Middle frontal gyrus (tissue), 1 donor: ENCODE measurements at regions not wholly inside any gene's neighbourhood (a gene's known extent, or its start where the extent isn't known, plus 50 kb on each side); places are given as distances from the start of the nearest gene placed in this dataset.
"Not testable (repeated sequence)": the region's sequence is repeated elsewhere in the genome, so short reads cannot be mapped to it uniquely, and the experiment has no call there.

ENCODE experiments used
- DNase-seq: peaks from one replicate; pipeline ENCODE4 v3.0.0-alpha.2; 2015; ENCODE audit warnings: low spot score; ENCODE audit errors: extremely low spot score

- DNase-seq = no peak
Observed at GRCh38 chr2:150371044-150371818, 116.2 kb downstream of the RND3 start.

DNA sequence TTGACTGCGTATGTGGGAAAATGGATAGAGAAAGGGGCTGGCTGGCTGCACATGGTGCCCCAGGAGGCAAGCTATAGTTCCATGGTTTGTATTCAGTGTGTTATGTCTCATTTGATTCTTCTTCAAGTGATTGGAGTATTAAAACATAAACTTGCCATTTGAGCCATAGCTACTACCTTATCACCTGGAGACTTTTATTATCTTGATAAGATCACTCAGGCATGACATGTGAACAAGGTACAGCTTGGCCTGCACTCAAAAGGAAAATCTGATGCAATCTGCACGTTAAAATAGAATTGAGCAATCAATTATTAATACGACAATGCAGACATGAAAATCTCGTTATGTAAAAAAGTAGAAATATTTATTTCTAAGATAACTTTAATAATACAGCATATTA lies 116.9 kb downstream of the RND3 start:
- DNase-seq = no peak

GRCh38 chr2:150369862-150370261 lies 117.6 kb downstream of the RND3 start:
- no peak for DNase-seq

GRCh38 chr2:150358468-150358807 lies 129.0 kb downstream of the RND3 start:
- DNase-seq = no peak

GRCh38 chr2:150357770-150358467 lies 129.5 kb downstream of the RND3 start:
- DNase-seq = no peak

DNA sequence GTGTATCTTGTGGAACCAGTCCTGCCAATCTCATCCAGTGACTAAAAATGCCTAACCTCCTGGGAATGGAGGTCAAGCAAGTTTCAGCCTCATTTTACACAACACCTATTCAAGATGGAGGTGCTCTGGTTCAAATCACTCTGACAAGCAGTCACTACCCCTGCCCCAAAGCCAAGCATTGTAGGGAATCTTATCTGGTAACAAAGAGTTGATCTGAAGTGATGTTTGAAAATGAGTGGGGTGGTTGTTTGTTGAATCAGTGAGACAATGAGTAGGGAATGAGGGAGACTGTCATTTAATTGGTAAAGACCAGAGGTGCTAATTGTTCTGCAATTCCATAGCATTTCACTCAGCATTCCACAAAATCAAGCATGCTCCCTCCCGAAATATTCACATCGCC lies 132.0 kb downstream of the RND3 start:
- no peak for DNase-seq

- no peak for DNase-seq
Observed at GRCh38 chr2:150353376-150353775, 134.1 kb downstream of the RND3 start.

DNA sequence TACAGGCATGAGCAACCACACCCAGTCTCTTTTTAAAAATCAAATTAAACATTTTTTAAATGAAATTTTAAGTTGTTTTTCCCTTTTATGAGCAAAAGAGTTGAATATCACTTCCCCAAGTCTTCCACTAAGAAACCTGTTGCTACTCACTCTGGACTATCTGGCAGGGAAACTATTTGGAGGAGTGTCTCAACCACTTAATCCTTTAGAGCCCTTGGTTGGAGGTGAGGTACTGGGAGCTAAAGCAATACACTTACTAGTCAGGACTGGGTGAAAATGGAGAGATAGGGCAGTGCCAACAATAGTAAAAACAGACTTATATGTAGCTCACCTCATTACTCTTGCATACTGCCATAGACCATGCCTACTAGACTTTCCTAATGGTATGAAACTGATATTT lies 135.5 kb downstream of the RND3 start:
- DNase-seq = no peak

- DNase-seq = no peak
Observed at GRCh38 chr2:150350500-150350899, 137.0 kb downstream of the RND3 start.

- no peak for DNase-seq
Observed at GRCh38 chr2:150346806-150347205, 140.7 kb downstream of the RND3 start.

GRCh38 chr2:150341982-150342680 lies 145.3 kb downstream of the RND3 start:
- DNase-seq = no peak

- DNase-seq = peak; percentile 34
Observed at GRCh38 chr2:150339951-150340350, 147.5 kb downstream of the RND3 start.

GRCh38 chr2:150339282-150339681 lies 148.2 kb downstream of the RND3 start:
- DNase-seq = no peak

DNA sequence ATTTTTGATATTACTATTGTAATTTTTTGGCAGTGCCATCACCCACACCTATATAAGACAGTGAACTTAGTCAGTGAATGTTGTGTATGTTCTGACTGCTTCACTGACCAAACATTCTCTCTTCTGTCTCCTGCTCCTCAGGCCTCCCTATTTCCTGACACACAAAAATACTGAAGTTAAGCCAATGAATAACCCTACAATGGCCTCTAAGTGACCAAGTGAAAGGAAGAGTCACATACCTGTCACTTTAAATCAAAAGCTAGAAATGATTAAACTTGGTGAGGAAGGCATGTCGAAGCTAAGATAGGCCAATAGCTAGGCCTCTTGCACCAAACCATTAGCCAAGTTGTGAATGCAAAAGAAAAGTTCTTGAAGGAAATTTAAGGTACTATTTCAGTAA lies 151.9 kb downstream of the RND3 start:
- DNase-seq = no peak

- DNase-seq = no peak
Observed at GRCh38 chr2:150332383-150332782, 155.1 kb downstream of the RND3 start.

DNA sequence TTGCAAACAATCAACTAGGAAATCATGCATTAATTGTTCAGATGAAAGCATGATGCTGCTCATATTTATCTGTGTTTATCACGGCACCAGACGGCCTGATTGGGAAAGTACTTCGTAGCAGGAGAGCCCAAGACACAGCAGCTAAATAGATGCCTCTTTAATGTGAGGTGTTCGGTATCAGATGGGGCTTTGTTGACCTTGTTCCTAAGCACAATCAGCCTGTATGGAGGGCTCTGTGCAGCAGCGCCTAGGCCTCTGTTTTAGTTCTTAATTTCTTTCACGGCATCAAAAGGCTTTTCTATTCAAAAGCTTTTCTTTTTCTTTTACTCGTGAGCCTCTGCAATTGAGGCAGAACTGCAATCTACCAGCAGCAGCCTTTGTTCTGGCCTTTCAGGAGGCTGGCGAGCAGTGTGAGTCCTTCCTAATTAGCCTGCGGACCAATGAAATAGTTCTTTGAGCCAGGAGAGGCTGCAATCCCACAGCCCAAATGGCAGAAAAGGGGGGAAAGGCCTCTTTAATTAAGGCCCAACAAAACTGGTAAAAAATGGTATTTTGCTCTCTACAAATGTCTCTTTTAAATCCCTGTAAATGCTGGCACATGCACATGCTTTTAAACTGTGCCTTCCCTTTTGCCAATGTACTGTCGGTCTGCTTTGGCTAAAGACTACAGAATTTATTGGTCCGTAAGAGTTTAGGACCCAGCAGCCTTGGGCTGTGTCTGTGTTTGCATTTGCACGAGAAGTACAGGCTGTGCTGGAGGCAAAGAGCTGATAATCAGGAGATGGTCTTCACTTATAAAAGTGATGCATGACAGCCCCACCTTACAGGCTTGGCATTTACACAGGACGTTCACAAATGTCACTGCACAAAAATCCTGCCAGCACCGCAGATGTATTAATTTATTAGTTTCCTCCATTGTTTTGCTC lies 159.6 kb downstream of the RND3 start:
- no peak for DNase-seq

DNA sequence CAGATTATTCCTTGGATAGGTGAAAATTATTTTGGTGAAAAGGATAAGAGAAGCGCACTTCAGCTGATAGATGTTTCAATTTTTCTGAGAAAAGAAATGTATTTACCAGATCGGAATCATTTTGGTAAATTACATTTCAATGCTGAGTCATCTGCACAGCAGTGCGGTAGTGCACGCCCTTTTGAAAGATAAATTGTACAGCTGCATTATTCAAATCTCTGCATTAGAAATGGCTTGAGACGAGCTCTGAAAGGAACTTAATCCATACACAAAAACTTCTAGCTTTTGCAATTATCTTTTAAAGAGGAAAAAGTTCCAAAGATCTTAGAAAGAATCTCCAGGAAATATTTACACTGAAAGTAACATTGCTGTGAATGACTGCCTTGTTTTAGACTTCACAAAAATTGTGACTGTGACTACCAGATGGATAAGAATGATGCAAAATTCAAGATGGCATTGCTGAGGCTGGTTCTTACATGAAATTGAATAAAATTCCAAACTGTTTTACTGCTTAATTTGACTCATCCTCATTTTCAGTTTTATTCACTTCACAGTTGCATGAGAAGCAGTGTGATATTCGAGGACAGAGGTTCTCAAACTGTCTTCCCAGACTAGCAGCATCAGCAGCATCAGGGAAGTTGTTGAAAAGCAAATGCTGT lies 161.7 kb downstream of the RND3 start:
- DNase-seq = no peak

DNA sequence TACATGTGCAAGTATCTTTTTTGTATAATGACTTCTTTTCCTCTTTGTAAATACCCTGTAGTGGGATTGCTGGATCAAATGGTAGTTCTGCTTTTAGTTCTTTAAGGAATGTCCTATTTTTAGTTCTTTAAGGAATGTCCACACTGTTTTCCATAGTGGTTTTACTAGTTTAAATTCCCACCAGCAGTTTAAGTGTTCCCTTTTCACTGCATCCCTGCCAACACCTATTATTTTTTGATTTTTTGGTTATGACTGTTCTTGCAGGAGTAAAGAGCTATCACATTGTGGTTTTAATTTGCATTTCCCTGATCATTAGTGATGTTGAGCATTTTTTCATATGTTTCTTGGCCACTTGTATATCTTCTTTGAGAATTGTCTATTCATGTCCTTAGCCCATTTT lies 164.4 kb downstream of the RND3 start:
- DNase-seq = not testable (repeated sequence)

DNA sequence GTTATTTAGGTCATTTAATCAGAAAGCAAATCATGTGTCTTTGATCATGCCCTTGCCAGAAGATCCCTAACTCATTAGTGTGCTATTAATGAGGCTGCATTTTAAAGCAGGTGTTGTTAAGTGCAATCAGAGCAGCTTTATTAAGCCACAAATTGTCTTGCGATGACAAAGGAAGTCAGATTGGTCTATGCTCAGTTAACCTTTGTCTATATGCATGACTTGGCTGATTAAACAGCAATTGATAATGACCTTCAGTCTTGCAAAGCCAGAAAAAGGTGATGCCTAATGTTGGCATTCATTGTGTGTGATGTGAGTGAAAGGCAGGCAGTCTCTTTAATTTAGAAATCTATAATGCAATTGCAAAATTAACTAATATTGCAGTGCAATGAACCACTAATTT lies 166.9 kb downstream of the RND3 start:
- DNase-seq = no peak

GRCh38 chr2:150319658-150320555 lies 167.6 kb downstream of the RND3 start:
- DNase-seq = no peak
